ENCODE measurements at regions not wholly inside any gene's neighbourhood (a gene's known extent, or its start where the extent isn't known, plus 50 kb on each side); places are given as distances from the start of the nearest gene placed in this dataset.
"Not testable (repeated sequence)": the region's sequence is repeated elsewhere in the genome, so short reads cannot be mapped to it uniquely, and the experiment has no call there.

DNA sequence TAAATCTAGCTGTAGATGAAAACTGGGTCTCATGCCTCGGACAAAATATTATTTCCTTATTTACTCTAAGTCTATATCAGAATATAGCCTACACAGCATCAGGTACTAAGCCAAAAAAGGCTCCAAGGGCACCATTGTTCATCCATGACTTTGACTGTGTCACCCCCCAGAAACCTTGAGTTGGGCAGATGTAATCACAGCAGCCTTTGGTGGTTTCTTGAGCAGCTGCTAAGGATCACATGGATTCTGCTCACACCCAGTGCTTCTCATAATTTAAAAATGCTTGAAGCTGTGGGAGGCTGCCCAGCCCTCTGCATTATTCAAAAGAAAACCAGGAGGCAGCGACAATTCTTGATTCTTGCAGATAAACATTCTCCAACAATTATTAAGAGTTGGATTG lies 293.5 kb upstream of the PLGLB2 start:
- not testable (repeated sequence) for TF ChIP-seq CTCF, POLR2A (IDR thresholded peaks at IDR 0.05)
